ENCODE measurements at regions not wholly inside any gene's neighbourhood (a gene's known extent, or its start where the extent isn't known, plus 50 kb on each side); places are given as distances from the start of the nearest gene placed in this dataset.

GRCh38 chr1:60415696-60416095 is 342.1 kb upstream of the C1orf87 start:
- TF ChIP-seq, protein P1, sequence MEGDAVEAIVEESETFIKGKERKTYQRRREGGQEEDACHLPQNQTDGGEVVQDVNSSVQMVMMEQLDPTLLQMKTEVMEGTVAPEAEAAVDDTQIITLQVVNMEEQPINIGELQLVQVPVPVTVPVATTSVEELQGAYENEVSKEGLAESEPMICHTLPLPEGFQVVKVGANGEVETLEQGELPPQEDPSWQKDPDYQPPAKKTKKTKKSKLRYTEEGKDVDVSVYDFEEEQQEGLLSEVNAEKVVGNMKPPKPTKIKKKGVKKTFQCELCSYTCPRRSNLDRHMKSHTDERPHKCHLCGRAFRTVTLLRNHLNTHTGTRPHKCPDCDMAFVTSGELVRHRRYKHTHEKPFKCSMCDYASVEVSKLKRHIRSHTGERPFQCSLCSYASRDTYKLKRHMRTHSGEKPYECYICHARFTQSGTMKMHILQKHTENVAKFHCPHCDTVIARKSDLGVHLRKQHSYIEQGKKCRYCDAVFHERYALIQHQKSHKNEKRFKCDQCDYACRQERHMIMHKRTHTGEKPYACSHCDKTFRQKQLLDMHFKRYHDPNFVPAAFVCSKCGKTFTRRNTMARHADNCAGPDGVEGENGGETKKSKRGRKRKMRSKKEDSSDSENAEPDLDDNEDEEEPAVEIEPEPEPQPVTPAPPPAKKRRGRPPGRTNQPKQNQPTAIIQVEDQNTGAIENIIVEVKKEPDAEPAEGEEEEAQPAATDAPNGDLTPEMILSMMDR (IDR thresholded peaks at IDR 0.05; ENCODE audit: insufficient read depth, low read length, poor library complexity, severe bottlenecking), result no peak
- TF ChIP-seq EZH2phosphoT487 (conservative IDR thresholded peaks at IDR 0.05; ENCODE audit: low read length), result no peak

All from SU-DHL-6 (cell line).